Osteocyte (in vitro differentiated cells): ENCODE measurements at regions not wholly inside any gene's neighbourhood (a gene's known extent, or its start where the extent isn't known, plus 50 kb on each side); places are given as distances from the start of the nearest gene placed in this dataset.
"Not testable (repeated sequence)": the region's sequence is repeated elsewhere in the genome, so short reads cannot be mapped to it uniquely, and the experiment has no call there.

Source experiments
- DNase-seq: peaks from one replicate; pipeline ENCODE4 v3.0.0; 2021; ENCODE audit warnings: mixed read lengths; ENCODE audit not compliant: unreplicated experiment; ENCODE audit errors: extremely low spot score
- H3K27ac Mint-ChIP-seq: one replicate; pipeline ENCODE4 v1.8.0; 2021; ENCODE audit warnings: mild to moderate bottlenecking, mixed read lengths; ENCODE audit not compliant: unreplicated experiment
- H3K27me3 Mint-ChIP-seq: one replicate; pipeline ENCODE4 v1.8.0; 2021; ENCODE audit warnings: mixed read lengths; ENCODE audit not compliant: unreplicated experiment
- H3K36me3 Mint-ChIP-seq: one replicate; pipeline ENCODE4 v1.8.0; 2021; ENCODE audit warnings: mixed read lengths; ENCODE audit not compliant: unreplicated experiment
- H3K4me1 Mint-ChIP-seq: one replicate; pipeline ENCODE4 v1.8.0; 2021; ENCODE audit warnings: mixed read lengths; ENCODE audit not compliant: unreplicated experiment
- H3K4me3 Mint-ChIP-seq: one replicate; pipeline ENCODE4 v1.8.0; 2021; ENCODE audit warnings: mild to moderate bottlenecking, moderate library complexity, mixed read lengths; ENCODE audit not compliant: unreplicated experiment
- H3K9me3 Mint-ChIP-seq: one replicate; pipeline ENCODE4 v1.8.0; 2021; ENCODE audit warnings: mixed read lengths; ENCODE audit not compliant: unreplicated experiment
- TF ChIP-seq, protein P1 (sequence below): fragments of 200-600 bp; sonication (generic); IDR thresholded peaks from 2 replicates; pipeline ENCODE4 v1.5.0; 2021; ENCODE audit warnings: antibody characterized with exemption, mild to moderate bottlenecking, moderate library complexity

DNA sequence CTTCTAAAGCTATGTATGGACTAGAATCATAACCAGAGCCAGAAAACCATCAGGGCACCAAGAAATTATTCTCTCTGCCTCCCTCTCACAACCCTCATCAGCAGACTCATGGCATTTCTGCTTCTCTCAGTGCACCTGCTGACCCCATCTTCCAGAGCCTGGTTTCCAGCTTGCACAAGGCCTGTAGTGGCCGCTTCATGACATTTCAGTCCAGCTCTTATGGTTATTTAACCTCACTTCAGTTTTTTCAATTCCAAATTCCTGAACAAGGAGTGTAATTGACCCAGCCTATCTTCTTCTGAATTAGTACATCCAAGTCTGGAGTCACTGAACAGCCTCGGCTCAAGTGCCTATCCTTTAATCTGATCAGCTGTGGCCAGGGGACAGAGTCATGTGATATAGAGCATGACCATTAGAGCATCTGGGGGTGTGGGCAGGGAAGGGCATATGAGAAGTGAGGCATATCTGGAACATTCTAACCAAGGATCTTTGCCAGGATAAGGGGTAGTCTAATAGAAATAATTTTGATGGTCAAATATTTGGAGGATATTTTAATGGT, 97.2 kb upstream of the TMEM17 start:
- Mint-ChIP-seq H3K4me3 (no peak overlapping the region), H3K36me3 (peaks cover 3% of the 10 kb centered on the region), H3K27me3 (peaks cover 26% of the 10 kb centered on the region), H3K27ac (no peak overlapping the region), H3K9me3 (peaks cover 11% of the 10 kb centered on the region), H3K4me1 (no peaks in the 10 kb centered on the region)
- TF ChIP-seq, protein P1, sequence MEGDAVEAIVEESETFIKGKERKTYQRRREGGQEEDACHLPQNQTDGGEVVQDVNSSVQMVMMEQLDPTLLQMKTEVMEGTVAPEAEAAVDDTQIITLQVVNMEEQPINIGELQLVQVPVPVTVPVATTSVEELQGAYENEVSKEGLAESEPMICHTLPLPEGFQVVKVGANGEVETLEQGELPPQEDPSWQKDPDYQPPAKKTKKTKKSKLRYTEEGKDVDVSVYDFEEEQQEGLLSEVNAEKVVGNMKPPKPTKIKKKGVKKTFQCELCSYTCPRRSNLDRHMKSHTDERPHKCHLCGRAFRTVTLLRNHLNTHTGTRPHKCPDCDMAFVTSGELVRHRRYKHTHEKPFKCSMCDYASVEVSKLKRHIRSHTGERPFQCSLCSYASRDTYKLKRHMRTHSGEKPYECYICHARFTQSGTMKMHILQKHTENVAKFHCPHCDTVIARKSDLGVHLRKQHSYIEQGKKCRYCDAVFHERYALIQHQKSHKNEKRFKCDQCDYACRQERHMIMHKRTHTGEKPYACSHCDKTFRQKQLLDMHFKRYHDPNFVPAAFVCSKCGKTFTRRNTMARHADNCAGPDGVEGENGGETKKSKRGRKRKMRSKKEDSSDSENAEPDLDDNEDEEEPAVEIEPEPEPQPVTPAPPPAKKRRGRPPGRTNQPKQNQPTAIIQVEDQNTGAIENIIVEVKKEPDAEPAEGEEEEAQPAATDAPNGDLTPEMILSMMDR, result no peak
- DNase-seq, result no peak

DNA sequence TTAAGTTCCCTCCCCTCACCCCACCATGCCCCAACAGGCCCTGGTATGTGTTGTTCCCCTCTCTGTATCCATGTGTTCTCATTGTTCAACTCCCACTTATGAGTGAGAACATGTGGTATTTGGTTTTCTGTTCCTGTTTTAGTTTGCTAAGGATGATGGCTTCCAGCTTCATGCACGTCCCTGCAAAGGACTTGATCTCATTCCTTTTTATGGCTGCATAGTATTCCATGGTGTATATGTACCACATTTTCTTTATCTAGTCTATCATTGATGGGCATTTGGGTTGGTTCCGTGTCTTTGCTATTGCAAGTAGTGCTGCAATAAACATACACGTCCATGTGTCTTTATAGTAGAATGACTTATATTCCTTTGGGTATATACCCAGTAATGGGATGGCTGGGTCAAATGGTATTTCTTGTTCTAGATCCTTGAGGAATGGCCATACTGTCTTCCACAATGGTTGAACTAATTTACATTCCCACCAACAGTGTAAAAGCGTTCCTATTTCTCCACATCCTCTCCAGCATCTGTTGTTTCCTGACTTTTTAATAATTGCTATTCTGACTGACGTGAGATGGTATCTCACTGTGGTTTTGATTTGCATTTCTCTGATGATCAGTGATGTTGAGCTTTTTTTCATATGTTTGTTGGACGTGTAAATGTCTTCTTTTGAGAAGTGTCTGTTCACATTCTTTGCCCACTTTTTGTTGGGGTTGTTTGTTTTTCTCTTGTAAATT, 93.8 kb upstream of the TMEM17 start:
- Mint-ChIP-seq H3K4me1 (peaks cover 13% of the 10 kb centered on the region), H3K27me3 (peaks cover 15% of the 10 kb centered on the region), H3K9me3 (peaks cover 11% of the 10 kb centered on the region)
- DNase-seq, H3K27ac Mint-ChIP-seq, H3K4me3 Mint-ChIP-seq, H3K36me3 Mint-ChIP-seq: not testable (repeated sequence)

DNA sequence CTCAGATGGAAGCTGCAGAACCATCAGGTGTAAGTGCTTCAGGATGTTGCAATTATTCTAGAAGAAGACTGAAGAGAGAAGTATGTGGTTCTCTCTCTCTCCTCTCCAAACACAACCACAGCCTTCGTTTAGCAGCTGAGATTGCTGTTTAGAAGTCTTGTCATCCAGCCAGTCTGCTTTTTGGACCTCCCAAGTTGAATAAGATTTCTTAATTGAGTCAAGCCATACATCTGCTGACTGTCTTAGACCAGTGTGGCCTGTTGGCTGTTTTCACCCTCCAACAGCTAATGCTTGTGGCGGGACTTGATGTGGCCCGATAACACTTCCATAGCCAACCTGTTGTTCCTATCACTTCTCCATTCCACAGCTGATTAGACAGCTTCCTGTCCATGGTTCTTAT, 91.3 kb upstream of the TMEM17 start:
- H3K36me3 Mint-ChIP-seq, result peaks cover 3% of the 10 kb centered on the region

DNA sequence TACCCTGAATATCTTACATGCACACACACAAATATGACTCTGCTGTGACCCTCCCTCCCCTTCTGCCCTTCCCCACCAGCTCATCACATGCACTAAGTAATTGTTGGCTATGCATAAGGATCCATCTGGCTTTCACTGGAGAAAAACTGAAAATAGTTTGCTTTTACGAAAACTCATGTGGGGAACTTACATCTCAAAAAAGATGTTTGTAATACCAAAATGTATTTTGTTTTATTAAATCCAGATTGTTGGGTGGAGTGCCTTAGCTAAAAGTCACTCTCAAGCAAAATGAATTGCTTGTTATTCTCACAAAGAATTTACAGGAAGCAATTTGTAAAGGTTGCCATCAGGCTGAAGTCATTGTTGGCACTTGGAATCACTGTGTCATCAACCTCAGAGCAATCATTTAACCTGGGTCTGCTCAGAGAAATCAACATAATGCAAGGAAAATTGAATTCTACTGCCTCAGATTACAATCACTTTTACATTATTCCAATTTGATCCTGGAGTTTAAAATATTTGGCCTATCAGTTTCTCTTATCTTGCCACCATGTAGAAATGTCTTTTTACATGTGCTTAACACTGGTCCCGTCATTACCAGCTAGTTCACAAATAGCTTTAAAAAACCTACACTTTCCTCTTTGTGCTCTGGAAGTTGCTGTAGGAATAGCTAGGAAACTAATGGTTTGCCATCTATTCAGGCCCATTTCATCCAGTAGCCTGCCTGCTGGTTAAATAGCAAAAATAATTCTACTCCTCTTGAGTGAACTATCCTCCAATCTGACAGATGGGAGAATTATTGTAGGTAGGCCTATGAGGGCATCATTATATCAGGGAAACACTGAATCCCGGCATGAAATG, 90.3 kb upstream of the TMEM17 start:
- DNase-seq, result no peak
- no peak overlapping the region for H3K4me3 Mint-ChIP-seq
- peaks cover 10% of the 10 kb centered on the region for H3K27me3 Mint-ChIP-seq
- peak overlapping the region; percentile 43 for H3K27ac Mint-ChIP-seq
- peaks cover 5% of the 10 kb centered on the region for H3K9me3 Mint-ChIP-seq
- TF ChIP-seq, protein P1, result no peak
- H3K36me3 Mint-ChIP-seq, result peaks cover 3% of the 10 kb centered on the region
- H3K4me1 Mint-ChIP-seq, result peaks cover 13% of the 10 kb centered on the region

More for the DNA sequence above, 91.3 kb upstream of the TMEM17 start:
- TF ChIP-seq, protein P1, result no peak
- DNase-seq, result no peak
- Mint-ChIP-seq H3K4me1 (peaks cover 13% of the 10 kb centered on the region), H3K27me3 (peaks cover 15% of the 10 kb centered on the region), H3K27ac (no peak overlapping the region), H3K4me3 (no peak overlapping the region), H3K9me3 (peaks cover 5% of the 10 kb centered on the region)

DNA sequence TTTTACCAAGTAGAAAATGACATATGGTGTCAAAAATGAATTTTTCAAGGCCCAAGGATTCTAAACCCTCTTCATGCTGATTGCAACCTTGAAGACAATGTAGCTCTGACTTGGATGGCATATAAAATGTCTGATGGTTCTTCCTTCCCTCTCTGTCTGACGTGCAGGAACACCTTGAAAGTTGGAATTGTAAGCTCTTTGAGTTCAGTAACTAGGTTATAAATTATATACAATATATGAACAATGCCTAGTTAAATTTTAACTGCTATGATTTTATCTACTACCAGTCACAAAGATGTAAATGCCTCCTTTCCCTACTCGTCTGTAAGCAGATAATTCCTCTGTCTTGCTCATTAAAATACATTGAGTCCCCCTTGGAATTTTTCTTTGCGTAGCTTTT, 89.5 kb upstream of the TMEM17 start:
- H3K36me3 Mint-ChIP-seq, result peaks cover 3% of the 10 kb centered on the region
- H3K27me3 Mint-ChIP-seq, result peaks cover 5% of the 10 kb centered on the region
- no peak overlapping the region for H3K4me3 Mint-ChIP-seq
- DNase-seq, result no peak
- TF ChIP-seq, protein P1, result no peak
- H3K27ac Mint-ChIP-seq, result peak overlapping the region; percentile 42
- H3K4me1 Mint-ChIP-seq, result peaks cover 13% of the 10 kb centered on the region
- peaks cover 5% of the 10 kb centered on the region for H3K9me3 Mint-ChIP-seq
